NCI-H1417 treated with DMSO at 0.1 percent for 48 hours (cell line): ENCODE measurements at regions not wholly inside any gene's neighbourhood (a gene's known extent, or its start where the extent isn't known, plus 50 kb on each side); places are given as distances from the start of the nearest gene placed in this dataset.

ENCODE experiments used
- DNase-seq: peaks from one replicate; lab custom pipeline; 2025; lab: John Stamatoyannopoulos, UW

- DNase-seq = no peak
Observed at GRCh38 chr15:62611002-62611401, 431.5 kb upstream of the TPM1 start.

GRCh38 chr15:62612183-62612733 lies 430.3 kb upstream of the TPM1 start:
- DNase-seq = no peak

- no peak for DNase-seq
Observed at GRCh38 chr15:62612771-62613170, 429.8 kb upstream of the TPM1 start.

GRCh38 chr15:62616746-62617145 lies 425.8 kb upstream of the TPM1 start:
- no peak for DNase-seq

- DNase-seq = no peak
Observed at GRCh38 chr15:62617741-62618140, 424.8 kb upstream of the TPM1 start.

- DNase-seq = no peak
Observed at GRCh38 chr15:62618432-62618831, 424.1 kb upstream of the TPM1 start.

- no peak for DNase-seq
Observed at GRCh38 chr15:62618846-62619504, 423.6 kb upstream of the TPM1 start.

- no peak for DNase-seq
Observed at GRCh38 chr15:62619526-62619925, 423.0 kb upstream of the TPM1 start.

- DNase-seq = no peak
Observed at GRCh38 chr15:62622775-62623174, 419.8 kb upstream of the TPM1 start.

- DNase-seq = no peak
Observed at GRCh38 chr15:62624547-62625378, 417.8 kb upstream of the TPM1 start.

GRCh38 chr15:62625429-62626033 lies 417.0 kb upstream of the TPM1 start:
- DNase-seq = no peak

- DNase-seq = no peak
Observed at GRCh38 chr15:62626903-62627302, 415.6 kb upstream of the TPM1 start.

- no peak for DNase-seq
Observed at GRCh38 chr15:62631076-62631724, 411.3 kb upstream of the TPM1 start.

GRCh38 chr15:62636823-62637573 lies 405.5 kb upstream of the TPM1 start:
- DNase-seq = no peak

- no peak for DNase-seq
Observed at GRCh38 chr15:62637574-62637897, 405.0 kb upstream of the TPM1 start.

- DNase-seq = no peak
Observed at GRCh38 chr15:62637950-62638619, 404.5 kb upstream of the TPM1 start.

- no peak for DNase-seq
Observed at GRCh38 chr15:62639432-62639831, 403.1 kb upstream of the TPM1 start.

GRCh38 chr15:62639906-62640605 lies 402.5 kb upstream of the TPM1 start:
- DNase-seq = no peak

- DNase-seq = no peak
Observed at GRCh38 chr15:62641825-62642224, 400.7 kb upstream of the TPM1 start.

- DNase-seq = no peak
Observed at GRCh38 chr15:62643572-62643971, 399.0 kb upstream of the TPM1 start.
